GM19328 (cell line): ENCODE measurements at regions not wholly inside any gene's neighbourhood (a gene's known extent, or its start where the extent isn't known, plus 50 kb on each side); places are given as distances from the start of the nearest gene placed in this dataset.

Source experiments
- ATAC-seq: cut with Tn5 transposase; IDR thresholded peaks from one replicate; pipeline ENCODE4 v1.9.1; 2021; ENCODE audit warnings: mild to moderate bottlenecking, moderate library complexity; ENCODE audit not compliant: unreplicated experiment

- ATAC-seq = no peak
These were observed 860.5 kb downstream of the CCSER2 start for GRCh38 chr10:85188770-85189484.

GRCh38 chr10:85193796-85194195, 865.4 kb downstream of the CCSER2 start:
- ATAC-seq = no peak

- ATAC-seq = no peak
These were observed 866.3 kb downstream of the CCSER2 start for GRCh38 chr10:85194706-85195105.

GRCh38 chr10:85195596-85195995, 867.2 kb downstream of the CCSER2 start:
- ATAC-seq = no peak

GRCh38 chr10:85204814-85205213, 876.4 kb downstream of the CCSER2 start:
- no peak for ATAC-seq

- no peak for ATAC-seq
These were observed 884.1 kb downstream of the CCSER2 start for GRCh38 chr10:85212526-85212925.

- ATAC-seq = no peak
These were observed 885.1 kb downstream of the CCSER2 start for GRCh38 chr10:85213493-85213892.

GRCh38 chr10:85222300-85222699, 893.9 kb downstream of the CCSER2 start:
- no peak for ATAC-seq

- no peak for ATAC-seq
These were observed 896.1 kb downstream of the CCSER2 start for GRCh38 chr10:85224366-85224940.

GRCh38 chr10:85225311-85225710, 896.9 kb downstream of the CCSER2 start:
- no peak for ATAC-seq

GRCh38 chr10:85226596-85226995, 898.2 kb downstream of the CCSER2 start:
- no peak for ATAC-seq

GRCh38 chr10:85228726-85229125, 900.3 kb downstream of the CCSER2 start:
- ATAC-seq = no peak

GRCh38 chr10:85231534-85232270, 903.3 kb downstream of the CCSER2 start:
- no peak for ATAC-seq

GRCh38 chr10:85235258-85235657, 906.9 kb downstream of the CCSER2 start:
- no peak for ATAC-seq

- ATAC-seq = no peak
These were observed 910.3 kb downstream of the CCSER2 start for GRCh38 chr10:85238676-85239075.

- no peak for ATAC-seq
These were observed 921.9 kb downstream of the CCSER2 start for GRCh38 chr10:85250304-85250703.

GRCh38 chr10:85256481-85256880, 928.1 kb downstream of the CCSER2 start:
- no peak for ATAC-seq

- no peak for ATAC-seq
These were observed 931.5 kb downstream of the CCSER2 start for GRCh38 chr10:85259908-85260307.

- no peak for ATAC-seq
These were observed 934.6 kb downstream of the CCSER2 start for GRCh38 chr10:85262992-85263391.

GRCh38 chr10:85265121-85265520, 936.7 kb downstream of the CCSER2 start:
- no peak for ATAC-seq

- ATAC-seq = no peak
These were observed 938.4 kb downstream of the CCSER2 start for GRCh38 chr10:85266808-85267207.

GRCh38 chr10:85280014-85280413, 951.6 kb downstream of the CCSER2 start:
- no peak for ATAC-seq
